ENCODE measurements at regions not wholly inside any gene's neighbourhood (a gene's known extent, or its start where the extent isn't known, plus 50 kb on each side); places are given as distances from the start of the nearest gene placed in this dataset.
A peak's percentile ranks its signal among the peaks of the same experiment; 100 is the strongest.

DNA sequence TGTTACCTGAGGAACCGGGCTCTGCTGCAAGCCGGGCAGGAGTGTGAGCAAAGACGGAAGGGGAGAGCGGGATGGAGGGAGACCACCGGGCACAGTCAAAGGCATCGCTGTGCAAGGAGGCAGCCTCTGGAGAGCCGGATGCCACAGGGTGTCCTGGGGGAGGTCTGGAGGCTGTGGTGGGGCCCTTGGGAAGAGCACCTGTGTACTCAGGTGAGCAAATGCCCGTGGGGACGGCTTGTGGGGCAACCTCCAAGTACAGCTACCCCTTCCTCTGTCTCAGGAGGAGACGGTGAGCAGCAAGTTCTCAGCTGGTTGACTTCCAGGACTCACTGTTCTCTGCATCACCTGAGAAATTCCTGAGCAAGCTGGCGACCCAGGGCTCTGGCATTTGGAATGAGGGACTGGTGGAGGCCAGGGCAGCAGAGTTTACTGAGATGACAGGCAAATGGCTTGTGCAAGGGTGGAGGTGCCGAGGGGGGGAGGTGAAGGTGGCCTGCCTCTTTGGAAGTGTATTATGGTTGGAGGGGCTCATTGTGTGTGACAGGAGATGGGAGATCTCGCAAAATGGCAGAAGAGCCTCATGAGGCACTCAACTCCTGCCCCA lies 345.2 kb upstream of the SHH start:
- DNase-seq (ENCODE audit: low read depth): no peak

DNA sequence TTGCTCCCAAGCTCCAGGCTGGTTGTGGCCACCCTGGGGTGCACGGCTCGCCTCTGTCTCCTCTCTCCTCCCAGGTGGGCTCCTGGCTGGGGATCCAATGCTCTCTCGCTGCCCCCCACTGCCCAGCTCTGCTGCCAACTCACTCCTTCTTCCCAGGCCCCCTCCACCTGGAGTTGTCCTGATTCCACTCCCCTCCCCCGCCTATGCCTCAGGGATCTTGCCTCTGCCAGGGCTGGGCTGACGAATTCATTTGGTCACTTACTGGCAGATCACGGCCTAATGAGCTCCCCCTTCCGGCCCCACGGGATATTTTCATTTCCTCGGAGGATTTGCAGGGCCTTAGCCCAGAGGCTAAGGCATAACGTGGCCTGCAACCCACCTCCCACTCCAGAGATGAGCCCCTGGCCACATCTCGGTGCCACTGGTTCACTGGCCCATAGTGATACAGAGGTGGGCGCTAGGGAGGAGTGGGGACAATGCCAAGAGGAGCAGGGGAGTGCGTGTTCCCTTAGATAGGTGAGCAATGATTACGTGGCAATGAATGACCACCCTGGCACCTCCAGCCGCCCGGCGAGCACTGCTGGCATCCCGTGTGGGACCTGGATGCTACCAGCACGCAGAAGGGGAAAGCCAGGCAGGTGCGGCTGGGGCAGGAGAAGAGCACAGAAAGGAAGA lies 344.6 kb upstream of the SHH start:
- peak; percentile 66 for DNase-seq (ENCODE audit: low read depth)

GRCh38 chr7:156155988-156156733 lies 343.9 kb upstream of the SHH start:
- peak; percentile 5 for DNase-seq (ENCODE audit: low read depth)

DNA sequence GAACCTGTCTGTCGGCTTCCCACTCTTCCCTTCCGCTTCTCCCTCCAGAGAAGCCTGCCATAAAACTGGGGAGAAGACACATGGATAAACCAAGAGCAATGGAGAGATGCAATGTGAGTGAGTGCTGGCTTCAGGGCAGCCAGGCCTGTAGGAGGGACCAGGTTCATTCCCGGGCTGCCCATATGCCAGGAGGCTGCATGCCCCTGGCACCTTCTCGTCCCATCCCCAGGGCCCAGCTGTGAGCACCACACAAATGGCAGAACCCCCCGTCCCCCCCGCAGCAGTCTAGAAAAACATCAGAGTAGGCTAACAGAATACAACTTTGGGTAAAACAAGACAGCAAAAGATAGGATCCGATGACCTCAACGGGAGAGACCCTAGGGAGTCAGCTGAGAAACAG lies 341.3 kb upstream of the SHH start:
- DNase-seq (ENCODE audit: low read depth): no peak

DNA sequence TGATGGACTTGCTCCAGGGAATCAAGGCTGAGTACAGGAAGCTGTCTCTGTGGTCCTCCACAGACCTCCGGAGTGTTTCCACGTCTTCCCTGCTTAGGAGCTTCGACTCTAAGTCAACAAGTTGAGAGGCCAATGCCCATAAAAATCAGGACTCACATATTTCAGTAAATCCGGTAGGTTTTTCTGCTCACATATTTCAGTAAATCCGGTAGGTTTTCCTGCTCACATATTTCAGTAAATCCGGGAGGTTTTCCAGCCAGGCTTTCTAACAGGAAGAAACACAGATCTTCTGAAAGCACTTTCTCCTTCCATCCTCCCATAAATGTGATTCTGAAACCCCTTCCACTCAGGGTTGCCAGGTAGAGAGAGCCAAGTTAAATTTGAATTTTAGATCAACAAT lies 340.1 kb upstream of the SHH start:
- DNase-seq (ENCODE audit: low read depth): no peak

- DNase-seq (ENCODE audit: low read depth): no peak
These were observed 339.4 kb upstream of the SHH start for GRCh38 chr7:156151658-156152057.

DNA sequence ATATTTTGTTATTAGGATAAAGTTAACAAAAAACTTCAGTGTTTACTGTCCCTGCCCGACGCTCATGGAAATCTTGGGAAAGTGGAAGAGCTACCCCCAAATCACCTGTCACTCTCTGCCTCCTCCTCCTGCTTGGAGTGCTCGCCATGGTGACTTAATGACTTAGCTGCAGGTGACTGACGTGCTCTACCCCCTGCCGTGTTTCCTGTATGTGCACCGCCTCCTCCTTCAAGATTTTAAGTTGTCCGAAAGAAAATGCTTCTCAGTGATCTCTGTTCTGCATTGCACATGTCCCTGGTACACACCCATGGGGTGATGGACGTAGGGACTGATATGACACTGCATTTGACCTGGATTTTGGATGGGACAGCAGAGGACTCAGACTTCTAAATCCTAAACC lies 338.8 kb upstream of the SHH start:
- no peak for DNase-seq (ENCODE audit: low read depth)

DNA sequence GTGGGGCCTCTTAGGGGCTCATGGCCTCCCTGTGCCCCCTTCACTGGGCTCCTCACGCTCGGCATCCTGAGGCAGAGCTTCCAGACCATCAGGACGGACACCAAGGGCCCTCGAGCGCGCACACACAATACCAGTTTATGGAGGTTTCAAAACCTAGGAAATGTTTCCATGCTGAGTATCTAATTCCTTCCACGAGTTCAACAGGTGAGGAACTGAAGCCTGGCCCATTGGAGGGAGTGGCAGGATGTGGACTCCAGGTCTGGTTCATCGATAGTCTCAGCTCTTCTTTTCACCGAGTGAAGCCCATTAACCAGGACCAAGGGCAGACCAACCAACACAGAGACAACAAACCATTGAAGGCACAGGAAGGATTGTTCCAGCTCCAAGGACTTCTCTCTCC lies 336.7 kb upstream of the SHH start:
- DNase-seq (ENCODE audit: low read depth): no peak

GRCh38 chr7:156148547-156148946 lies 336.3 kb upstream of the SHH start:
- no peak for DNase-seq (ENCODE audit: low read depth)

- DNase-seq (ENCODE audit: low read depth): no peak
These were observed 335.7 kb upstream of the SHH start for GRCh38 chr7:156147756-156148504.

DNA sequence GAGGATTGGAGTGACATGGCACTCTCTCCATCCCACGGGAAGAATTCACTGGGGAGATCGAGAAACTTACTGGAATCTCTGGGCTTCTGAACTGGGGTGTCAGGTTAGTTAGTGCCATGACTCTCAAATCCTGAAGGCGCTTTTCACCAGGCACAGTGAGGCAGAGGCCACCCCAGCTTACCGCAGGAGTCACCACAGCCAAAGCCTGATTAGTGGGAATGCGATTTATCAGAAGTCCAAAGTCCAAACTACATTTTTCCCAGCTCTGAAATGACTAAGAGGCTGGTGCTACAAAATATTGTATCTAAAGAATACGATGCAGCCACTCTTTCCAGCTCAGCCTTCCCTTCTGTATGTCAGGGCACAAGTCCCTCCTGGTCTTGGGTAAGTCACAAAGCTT lies 334.8 kb upstream of the SHH start:
- DNase-seq (ENCODE audit: low read depth): no peak

- no peak for DNase-seq (ENCODE audit: low read depth)
These were observed 333.7 kb upstream of the SHH start for GRCh38 chr7:156145996-156146395.

DNA sequence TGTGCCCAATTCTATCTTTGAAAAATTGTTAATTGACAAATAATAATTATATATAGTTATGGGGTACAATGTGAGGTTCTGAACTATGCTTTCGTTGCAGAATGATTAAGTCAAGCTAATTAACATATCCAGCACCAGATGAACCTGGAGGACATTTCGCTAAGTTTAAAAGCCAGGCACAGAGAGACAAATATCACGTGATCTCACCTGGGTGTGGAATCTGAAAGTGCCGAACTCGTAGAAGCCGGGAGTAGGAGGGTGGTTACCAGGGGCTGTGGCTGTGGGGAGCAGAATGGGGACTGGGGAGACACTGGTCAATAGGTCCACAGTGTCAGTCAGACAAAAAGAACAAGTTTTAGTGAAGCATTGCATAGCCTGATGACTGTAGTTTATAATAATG lies 332.9 kb upstream of the SHH start:
- no peak for DNase-seq (ENCODE audit: low read depth)

DNA sequence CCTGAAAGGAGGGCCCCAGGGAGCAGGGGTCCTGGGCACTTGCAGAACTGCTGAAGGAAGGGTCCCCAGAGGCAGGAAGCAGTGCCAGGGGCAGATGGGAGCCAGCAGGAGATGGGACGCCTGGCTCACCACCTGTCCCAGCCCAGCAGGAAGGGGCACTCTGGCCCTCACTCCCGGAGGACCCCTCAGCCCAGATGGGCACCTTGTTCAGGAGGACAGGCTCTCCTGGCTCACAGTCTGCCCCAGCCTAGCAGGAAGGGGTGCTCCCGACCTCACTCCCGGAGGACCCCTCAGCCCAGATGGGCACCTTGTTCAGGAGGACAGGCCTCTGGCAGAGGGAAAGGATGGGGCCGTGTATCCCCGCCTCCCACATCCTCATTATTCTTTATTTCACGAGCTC lies 331.4 kb upstream of the SHH start:
- no peak for DNase-seq (ENCODE audit: low read depth)

GRCh38 chr7:156143158-156143557 lies 330.9 kb upstream of the SHH start:
- no peak for DNase-seq (ENCODE audit: low read depth)

GRCh38 chr7:156141941-156142340 lies 329.7 kb upstream of the SHH start:
- no peak for DNase-seq (ENCODE audit: low read depth)

- no peak for DNase-seq (ENCODE audit: low read depth)
These were observed 328.6 kb upstream of the SHH start for GRCh38 chr7:156140896-156141295.

DNA sequence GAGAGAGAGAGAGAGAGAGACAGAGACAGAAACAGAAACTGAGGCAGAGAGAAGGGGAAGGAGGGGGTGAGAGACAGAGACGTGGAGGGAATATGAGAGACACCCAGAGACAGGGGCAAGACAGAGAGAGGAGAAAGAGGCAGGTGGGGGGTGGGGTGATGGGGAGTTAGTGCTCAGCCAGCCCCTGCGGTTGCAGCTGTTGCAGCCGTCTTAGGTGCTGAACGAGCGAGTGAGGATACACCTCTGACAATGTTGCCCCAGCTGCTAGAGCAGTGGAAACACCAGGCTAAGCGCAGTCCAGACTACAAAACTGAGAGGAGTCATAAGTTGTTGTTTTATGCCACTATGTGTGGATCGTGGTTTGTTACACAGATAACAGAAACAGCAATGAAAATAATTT lies 328.2 kb upstream of the SHH start:
- DNase-seq (ENCODE audit: low read depth): no peak

DNA sequence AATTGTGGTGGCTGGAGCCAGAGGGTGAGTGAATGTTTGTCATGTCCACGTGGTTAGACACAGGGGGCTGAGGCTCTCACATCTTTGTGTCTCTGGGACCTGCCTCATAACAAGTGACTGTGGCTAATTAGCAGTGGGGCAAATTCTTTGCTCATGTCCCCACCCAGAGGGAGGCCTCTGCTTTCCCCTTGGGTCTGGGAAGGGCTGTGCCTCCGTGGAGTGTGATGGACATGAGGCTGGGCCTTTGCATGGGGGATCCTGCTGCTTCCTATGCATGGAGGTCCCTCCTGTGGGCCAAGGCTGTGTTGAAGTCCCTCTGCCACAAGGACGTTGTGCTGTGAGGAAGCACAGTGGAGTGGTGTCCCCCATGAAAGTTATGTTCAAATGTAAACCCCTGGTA lies 327.4 kb upstream of the SHH start:
- no peak for DNase-seq (ENCODE audit: low read depth)

DNA sequence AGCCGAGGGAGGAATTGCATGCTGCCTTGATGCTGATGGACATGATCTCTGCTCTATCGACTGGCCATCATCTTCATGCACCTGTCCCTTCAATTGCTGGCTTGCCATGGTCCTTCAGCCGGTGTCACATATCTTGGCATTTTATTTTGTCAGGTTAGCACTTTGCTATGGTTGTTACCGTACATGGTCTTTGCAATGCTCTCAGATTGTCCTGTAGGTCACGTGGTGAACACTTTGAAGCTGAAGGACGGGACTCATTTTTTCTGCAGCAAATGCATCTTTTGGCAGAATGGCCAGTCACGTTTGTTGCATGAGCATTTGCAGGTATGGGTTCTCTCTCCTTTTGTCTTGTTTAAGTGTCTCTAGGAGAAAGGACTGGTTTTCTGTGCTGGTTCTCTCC lies 326.8 kb upstream of the SHH start:
- DNase-seq (ENCODE audit: low read depth): no peak

DNA sequence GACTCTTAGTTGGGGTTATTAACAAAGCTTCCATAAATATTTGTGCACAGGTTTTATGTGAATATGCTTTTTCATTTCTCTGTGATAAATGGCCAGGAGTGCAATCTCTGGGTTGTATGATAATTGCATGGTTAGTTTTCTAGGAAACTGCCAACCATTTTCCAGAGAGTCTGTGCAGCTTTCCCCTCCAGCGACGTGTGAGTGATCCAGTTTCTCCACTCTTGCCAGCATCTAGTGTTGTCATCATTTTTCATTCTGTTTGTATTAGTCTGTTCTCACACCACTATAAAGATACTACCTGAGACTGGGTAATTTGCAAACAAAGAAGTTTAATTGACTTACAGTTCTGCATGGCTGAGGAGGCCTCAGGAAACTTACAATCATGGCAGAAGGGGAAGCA lies 319.6 kb upstream of the SHH start:
- no peak for DNase-seq (ENCODE audit: low read depth)

DNA sequence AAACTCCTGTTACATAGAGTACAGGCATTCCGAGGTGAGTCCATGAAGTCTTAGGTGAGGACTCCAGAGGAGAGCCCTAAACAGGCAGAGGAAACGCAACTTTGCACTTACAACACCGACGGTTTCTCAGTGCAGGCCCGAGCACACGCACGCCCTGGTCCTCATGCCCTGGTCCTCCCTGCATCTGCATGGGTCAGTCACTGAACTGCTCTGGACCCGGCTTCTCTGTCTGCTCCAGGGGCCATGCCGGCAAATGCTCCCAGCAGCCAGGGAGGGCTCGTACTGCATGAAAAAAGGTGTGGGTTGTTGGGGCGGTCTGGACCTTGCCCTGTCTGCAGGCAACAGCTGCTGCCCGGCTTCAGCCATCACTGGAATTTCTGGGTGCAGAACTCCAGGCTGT lies 317.3 kb upstream of the SHH start:
- DNase-seq (ENCODE audit: low read depth): no peak

DNA sequence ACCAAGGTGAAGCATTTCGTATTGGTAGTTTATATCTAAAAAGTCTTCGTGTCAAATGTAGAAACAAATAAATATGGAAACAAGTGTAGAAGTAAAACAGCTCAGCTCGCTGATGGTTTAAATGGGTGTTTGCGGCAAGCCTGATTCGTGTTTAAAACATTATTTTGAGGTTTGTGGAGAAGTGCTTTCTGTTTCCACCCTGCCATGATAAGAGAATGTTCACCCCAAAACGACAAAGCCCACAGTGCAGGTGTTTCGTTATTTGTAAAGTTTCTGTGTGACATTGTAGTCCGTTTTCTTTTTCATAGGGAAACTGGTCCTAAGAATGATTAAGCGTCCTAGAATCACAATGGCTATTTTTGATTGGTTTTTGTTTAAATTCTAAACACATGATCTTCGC lies 316.2 kb upstream of the SHH start:
- DNase-seq (ENCODE audit: low read depth): no peak
